H1 (cell line): ENCODE measurements at regions not wholly inside any gene's neighbourhood (a gene's known extent, or its start where the extent isn't known, plus 50 kb on each side); places are given as distances from the start of the nearest gene placed in this dataset.

Experiments used
- CTCF ChIP-seq, 3 experiments: IDR thresholded peaks; 1 replicate in 2 of 3; 2 replicates in 1 of 3; pipeline versions ENCODE4 v1.5.1 to v1.6.1; 2011; ENCODE audit warnings: low read length in 3 of 3, mild to moderate bottlenecking in 3 of 3, inconsistent platforms in 2 of 3, low read depth in 1 of 3, moderate library complexity in 1 of 3; ENCODE audit not compliant: insufficient read depth in 1 of 3; ENCODE audit errors: control extremely low read depth in 1 of 3
- EP300 ChIP-seq, 2 experiments: IDR thresholded peaks; 1 replicate in 1 of 2; 2 replicates in 1 of 2; pipeline ENCODE4 v1.6.1; 2011 to 2012; ENCODE audit warnings: low read depth in 2 of 2, low read length in 2 of 2, mild to moderate bottlenecking in 2 of 2, borderline replicate concordance in 1 of 2, inconsistent platforms in 1 of 2, moderate library complexity in 1 of 2
- GABPA ChIP-seq: IDR thresholded peaks from 2 replicates; pipeline ENCODE4 v1.6.1; 2011; ENCODE audit warnings: mild to moderate bottlenecking, low read length, moderate library complexity, borderline replicate concordance; ENCODE audit not compliant: insufficient read depth
- POLR2A ChIP-seq, 2 experiments: IDR thresholded peaks; 1 replicate in 1 of 2; 2 replicates in 1 of 2; pipeline ENCODE4 v1.6.1; 2011; ENCODE audit warnings: low read depth in 2 of 2, low read length in 2 of 2, mild to moderate bottlenecking in 2 of 2; ENCODE audit errors: control extremely low read depth in 1 of 2
- RBBP5 ChIP-seq: IDR thresholded peaks from 2 replicates; pipeline ENCODE4 v1.7.1; 2012; ENCODE audit warnings: low read depth, mild to moderate bottlenecking, inconsistent platforms, low read length, moderate library complexity, borderline replicate concordance
- YY1 ChIP-seq: IDR thresholded peaks from 2 replicates; pipeline ENCODE4 v1.6.1; 2011; ENCODE audit warnings: low read depth, mild to moderate bottlenecking, low read length

DNA sequence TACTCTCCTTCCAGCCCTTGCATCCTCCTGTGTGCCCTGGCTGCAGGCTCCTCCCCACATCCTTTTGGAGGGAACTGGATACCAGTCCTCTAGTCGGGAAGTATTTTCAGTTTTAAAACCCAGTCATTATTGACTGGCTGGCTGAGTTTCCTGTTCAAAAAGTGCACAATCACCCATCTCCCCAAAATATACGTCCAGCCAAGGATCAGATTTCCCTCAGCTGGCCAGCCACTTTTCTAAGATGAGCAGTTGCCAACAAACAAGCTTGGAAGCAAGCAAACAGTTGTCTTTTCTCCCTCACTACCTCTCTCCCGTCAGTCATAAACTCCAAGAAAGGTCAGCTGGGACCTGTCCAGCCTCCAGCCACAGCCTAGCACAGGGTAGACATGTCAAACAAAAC lies 147.7 kb upstream of the GALNT15 start:
- TF ChIP-seq GABPA (no peak), CTCF (IDR thresholded peaks at IDR 0.05; ENCODE audit: control extremely low read depth in 1 of 3, insufficient read depth in 1 of 3, low read depth in 1 of 3, low read length in 3 of 3) (no peak), RBBP5 (no peak), EP300 (IDR thresholded peaks at IDR 0.05; ENCODE audit: borderline replicate concordance in 1 of 2, low read depth in 2 of 2, low read length in 2 of 2) (no peak), YY1 (no peak), POLR2A (IDR thresholded peaks at IDR 0.05; ENCODE audit: control extremely low read depth in 1 of 2, low read depth in 2 of 2, low read length in 2 of 2) (no peak)
